GM21526 (cell line): ENCODE measurements at regions not wholly inside any gene's neighbourhood (a gene's known extent, or its start where the extent isn't known, plus 50 kb on each side); places are given as distances from the start of the nearest gene placed in this dataset.
"Not testable (repeated sequence)": the region's sequence is repeated elsewhere in the genome, so short reads cannot be mapped to it uniquely, and the experiment has no call there.

ENCODE experiments used
- ATAC-seq: cut with Tn5 transposase; IDR thresholded peaks from one replicate; pipeline ENCODE4 v1.9.1; 2021; ENCODE audit warnings: moderate library complexity; ENCODE audit not compliant: unreplicated experiment, low FRiP score

- no peak for ATAC-seq
Measured at GRCh38 chr3:144771381-144771870, 799.8 kb downstream of the DIPK2A start.

- no peak for ATAC-seq
Measured at GRCh38 chr3:144772372-144772771, 800.7 kb downstream of the DIPK2A start.

DNA sequence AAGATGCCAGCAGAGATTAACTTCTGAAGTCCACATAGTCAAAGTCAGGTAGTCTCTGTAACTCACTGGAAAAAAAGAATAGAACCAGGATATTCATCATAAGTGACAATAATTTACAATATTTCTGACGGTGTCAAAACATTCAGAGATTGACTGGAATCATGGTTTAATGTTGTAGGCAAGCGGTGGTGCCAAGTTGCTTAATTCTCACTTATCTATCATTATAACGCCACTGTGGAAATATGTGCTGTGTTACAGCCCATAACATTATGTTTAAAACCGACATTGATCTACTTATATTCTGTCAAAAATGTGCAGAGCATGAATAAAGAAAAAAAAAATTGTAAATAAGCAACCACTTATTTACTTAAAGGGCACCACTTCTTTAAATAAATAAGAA, 801.7 kb downstream of the DIPK2A start:
- ATAC-seq = no peak

DNA sequence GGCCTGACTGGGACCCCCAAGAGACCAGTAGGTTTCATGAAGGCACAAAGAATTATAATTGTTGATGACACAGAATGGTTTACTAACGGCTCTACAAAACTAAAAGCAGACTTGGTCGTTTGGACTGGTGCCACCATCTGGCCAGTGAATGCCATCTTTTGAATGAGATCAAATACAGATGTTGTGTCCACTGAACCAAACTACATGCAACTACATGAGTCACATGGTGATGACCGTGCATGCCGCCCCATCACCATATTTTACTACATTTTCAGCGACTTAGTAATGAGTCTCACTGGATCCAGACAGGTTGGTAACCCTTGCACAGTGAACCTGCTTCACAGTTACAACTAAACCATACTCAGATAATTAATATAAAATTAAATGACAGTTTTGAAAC, 803.3 kb downstream of the DIPK2A start:
- no peak for ATAC-seq

GRCh38 chr3:144775551-144775950, 803.9 kb downstream of the DIPK2A start:
- ATAC-seq = no peak

DNA sequence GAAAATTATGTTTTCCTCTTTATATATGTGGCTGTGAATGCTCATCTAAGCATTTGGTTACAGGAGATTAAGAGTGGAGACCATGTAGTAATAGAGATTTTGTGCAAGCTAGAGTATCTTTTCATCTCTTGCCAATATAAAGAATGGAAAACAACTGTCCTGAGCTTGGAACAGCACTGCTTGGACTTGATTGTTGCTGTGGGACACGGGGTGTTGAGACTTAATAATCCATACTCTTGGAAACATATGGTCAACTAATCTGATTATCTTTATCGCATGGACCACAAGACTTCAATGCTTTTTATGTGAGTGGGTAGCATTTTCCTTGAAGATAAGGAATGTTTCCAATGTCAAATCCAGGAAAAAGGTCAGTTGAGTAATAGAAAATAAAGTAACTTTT, 806.3 kb downstream of the DIPK2A start:
- no peak for ATAC-seq

DNA sequence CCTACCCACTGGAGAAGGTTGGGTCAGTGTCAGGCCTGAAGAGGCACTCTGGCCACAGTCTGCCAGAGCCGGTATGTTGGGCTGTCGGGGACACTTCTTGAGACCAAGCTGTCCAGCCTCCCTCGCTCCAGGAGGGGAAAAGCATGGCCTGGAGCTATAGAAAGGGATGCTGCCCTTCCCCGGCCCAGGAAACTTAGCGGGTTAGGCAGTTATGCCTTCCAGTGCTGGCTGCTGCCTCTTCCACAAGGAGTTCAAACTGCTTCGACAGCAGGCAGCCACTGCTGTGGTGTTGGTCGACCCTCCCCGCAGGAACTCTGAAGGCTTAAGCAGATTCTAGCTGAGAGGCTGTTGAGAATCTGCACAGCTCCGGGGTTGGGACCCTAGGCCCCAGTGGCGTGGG, 819.4 kb downstream of the DIPK2A start:
- ATAC-seq = no peak

- ATAC-seq = no peak
Measured at GRCh38 chr3:144801890-144802289, 830.3 kb downstream of the DIPK2A start.

DNA sequence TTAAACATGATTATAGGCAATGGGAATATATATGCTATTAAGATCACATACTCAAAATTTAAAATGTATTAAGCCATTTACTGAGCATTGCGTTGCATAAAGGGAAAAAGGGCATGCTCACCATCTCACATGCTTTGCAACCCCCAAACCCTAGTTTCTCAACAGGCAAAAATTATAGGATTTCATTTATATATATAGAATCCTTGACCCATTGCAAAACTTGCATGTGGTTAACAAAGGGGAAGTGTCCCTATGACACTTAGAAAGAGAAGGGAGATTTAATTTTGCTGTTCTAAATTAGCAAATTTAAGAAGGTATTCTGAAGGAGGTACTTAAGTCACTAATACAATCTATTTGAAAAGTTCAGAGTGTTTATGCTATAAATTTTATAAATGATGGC, 837.8 kb downstream of the DIPK2A start:
- peak; percentile 36 for ATAC-seq

DNA sequence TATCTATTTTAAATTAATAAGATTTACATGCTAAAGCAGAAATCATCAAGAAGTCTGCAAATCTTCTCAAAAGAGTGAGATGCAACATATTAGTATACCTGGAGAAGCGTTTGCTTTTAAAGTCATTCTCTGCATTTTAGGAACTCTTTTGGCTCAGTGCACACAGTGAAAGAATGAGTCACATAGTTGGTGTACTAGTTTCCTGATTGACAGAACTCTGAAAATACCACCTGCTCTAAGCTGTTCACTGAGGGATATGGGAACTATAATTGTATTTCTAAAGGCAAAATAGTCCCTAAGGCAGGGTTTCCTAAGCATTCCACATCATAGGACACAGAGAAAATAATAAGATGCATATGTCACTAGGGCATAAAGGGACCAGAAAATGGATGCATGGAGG, 838.5 kb downstream of the DIPK2A start:
- ATAC-seq = peak; percentile 91

DNA sequence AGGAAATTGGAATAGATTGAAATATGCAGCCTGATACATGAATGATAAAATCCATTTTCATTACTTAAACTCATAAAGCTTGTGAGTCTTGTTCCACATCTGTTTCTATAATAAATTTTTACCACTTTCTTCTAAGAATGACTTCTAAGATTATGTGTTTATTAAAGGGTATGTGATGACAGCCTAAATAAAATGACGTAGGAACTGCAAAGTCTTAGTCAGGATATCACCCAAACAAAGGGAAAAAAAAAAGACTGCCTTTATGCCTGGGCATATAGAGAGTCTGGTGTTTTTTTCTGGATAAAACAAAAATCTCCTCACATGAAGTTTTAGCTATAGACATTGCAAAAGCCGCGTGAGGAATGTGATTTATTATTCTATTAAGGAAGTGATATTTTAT, 844.0 kb downstream of the DIPK2A start:
- no peak for ATAC-seq

GRCh38 chr3:144816323-144816722, 844.7 kb downstream of the DIPK2A start:
- ATAC-seq = no peak

GRCh38 chr3:144818973-144819372, 847.4 kb downstream of the DIPK2A start:
- ATAC-seq = no peak

GRCh38 chr3:144820232-144820631, 848.6 kb downstream of the DIPK2A start:
- ATAC-seq = not testable (repeated sequence)

GRCh38 chr3:144820726-144821125, 849.1 kb downstream of the DIPK2A start:
- no peak for ATAC-seq

DNA sequence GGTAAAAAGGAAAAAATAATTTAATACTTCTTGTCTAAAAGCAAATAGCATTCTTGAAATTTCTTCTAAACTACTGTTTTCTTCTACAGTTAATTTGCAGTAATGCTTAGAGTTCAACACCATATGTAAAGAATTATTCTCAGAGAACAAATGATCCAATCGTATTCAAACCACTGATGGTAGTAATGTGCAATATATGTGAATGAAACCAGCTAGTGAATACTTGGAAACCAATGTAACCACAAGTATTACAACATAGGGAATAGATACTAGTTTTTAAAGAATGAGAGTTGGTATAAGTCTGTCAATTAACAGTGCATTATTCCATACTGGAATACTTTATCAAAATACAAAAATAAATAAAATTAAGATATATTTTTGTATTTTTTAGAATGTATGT, 850.0 kb downstream of the DIPK2A start:
- no peak for ATAC-seq

DNA sequence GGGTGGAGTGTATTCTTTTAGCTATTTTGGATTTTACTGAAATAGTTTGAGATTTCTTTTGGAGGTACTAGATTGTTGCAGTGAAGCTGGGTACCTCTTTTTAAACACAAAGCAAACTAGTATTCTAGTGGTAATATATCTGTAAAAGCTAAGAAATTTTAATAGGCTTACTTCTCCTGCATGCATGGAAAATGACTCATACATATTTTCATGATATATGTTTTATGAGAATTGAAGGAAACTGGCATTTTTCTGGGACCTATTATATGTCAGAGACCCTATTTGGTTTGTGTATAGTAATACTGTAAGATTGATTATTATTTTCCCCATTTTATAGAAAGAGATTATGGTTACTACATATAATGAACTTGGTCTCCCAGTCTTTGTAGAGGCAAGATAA, 851.0 kb downstream of the DIPK2A start:
- no peak for ATAC-seq

GRCh38 chr3:144831955-144832716, 860.5 kb downstream of the DIPK2A start:
- ATAC-seq = no peak

DNA sequence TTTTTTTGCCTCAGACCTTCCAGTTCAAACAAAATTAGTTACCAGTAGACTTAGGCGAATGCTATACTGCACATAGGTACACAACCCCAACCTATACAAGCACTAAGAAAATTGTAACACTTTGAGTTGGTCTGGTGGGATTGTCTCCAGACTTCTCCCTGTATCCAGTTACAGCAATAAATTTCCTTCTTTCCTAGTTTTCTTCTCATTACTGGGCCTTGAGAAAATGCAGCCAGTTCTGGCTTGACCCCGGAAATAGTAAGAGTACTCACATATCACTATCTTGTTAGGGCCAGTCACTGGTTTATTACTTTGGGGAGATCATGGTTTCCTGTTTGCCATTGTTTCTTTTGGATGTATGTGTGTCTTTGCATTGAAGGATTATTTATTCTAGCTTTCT, 868.4 kb downstream of the DIPK2A start:
- ATAC-seq = no peak

GRCh38 chr3:144840866-144841265, 869.2 kb downstream of the DIPK2A start:
- no peak for ATAC-seq

- ATAC-seq = no peak
Measured at GRCh38 chr3:144843099-144843498, 871.5 kb downstream of the DIPK2A start.

DNA sequence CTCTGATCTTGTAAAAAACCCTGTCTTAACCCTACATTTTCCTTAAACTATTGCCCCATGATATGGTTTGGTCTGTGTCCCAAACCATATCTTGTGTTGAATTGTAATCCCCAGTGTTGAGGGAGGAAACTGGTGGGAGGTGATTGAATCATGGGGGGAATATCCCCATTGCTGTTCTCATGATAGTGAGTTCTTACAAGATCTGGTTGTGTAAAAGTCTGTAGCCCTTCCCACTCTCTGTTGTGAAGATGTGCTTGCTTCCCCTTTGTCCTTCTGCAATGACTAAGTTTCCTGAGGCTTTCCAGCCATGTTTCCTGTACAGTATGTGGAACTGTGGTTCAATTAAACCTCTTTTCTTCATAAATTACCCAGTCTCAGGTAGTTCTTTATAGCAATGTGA, 881.4 kb downstream of the DIPK2A start:
- ATAC-seq = no peak

DNA sequence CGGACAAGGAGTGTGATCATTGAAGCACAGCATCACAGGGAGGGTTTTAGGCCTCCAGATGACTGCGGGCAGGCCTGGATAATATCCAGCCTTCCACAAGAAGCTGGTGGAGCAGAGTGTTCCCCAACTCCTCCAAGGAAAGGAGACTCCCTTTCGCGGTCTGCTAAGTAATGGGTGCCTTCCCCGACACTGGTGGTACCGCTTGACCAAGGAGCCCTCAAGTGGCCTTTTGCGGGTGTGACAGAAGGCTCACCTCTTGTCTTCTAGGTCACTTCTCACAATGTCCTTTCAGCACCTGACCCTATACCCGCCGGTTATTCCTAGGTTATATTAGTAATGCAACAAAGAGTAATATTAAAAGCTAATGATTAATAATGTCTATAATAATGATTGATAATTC, 882.4 kb downstream of the DIPK2A start:
- ATAC-seq = not testable (repeated sequence)
